ENCODE measurements at regions not wholly inside any gene's neighbourhood (a gene's known extent, or its start where the extent isn't known, plus 50 kb on each side); places are given as distances from the start of the nearest gene placed in this dataset.

GRCh38 chr13:38514575-38514974, 164.9 kb downstream of the UFM1 start:
- peaks cover 0 to 4% (median 3%) of the 10 kb centered on the region in 3 donors for H3K27me3 ChIP-seq (ENCODE audit: control insufficient read depth in 3 of 3, insufficient read depth in 3 of 3, low read length in 3 of 3)
- no peak overlapping the region for H3K9ac ChIP-seq (ENCODE audit: low read depth in 1 of 3, low read length in 3 of 3)
- H3K4me1 ChIP-seq (ENCODE audit: control insufficient read depth in 3 of 3, insufficient read depth in 3 of 3, low read length in 3 of 3) = no peaks in the 10 kb centered on the region
- no peaks in the 10 kb centered on the region for H3K36me3 ChIP-seq (ENCODE audit: control insufficient read depth in 3 of 3, insufficient read depth in 3 of 3, low read length in 3 of 3)
- no peak overlapping the region for H3K4me3 ChIP-seq (ENCODE audit: low read length in 3 of 3)
- H3K27ac ChIP-seq (ENCODE audit: low read depth, low read length) = no peak overlapping the region
- no peaks in the 10 kb centered on the region for H3K9me3 ChIP-seq (ENCODE audit: control insufficient read depth in 3 of 3, low read length in 3 of 3)

- H3K36me3 ChIP-seq (ENCODE audit: control insufficient read depth in 3 of 3, insufficient read depth in 3 of 3, low read length in 3 of 3) = no peaks in the 10 kb centered on the region
- no peak overlapping the region for H3K9ac ChIP-seq (ENCODE audit: low read depth in 1 of 3, low read length in 3 of 3)
- peaks cover 0 to 4% (median 0%) of the 10 kb centered on the region in 3 donors for H3K27me3 ChIP-seq (ENCODE audit: control insufficient read depth in 3 of 3, insufficient read depth in 3 of 3, low read length in 3 of 3)
- no peaks in the 10 kb centered on the region for H3K4me1 ChIP-seq (ENCODE audit: control insufficient read depth in 3 of 3, insufficient read depth in 3 of 3, low read length in 3 of 3)
- no peak overlapping the region for H3K27ac ChIP-seq (ENCODE audit: low read depth, low read length)
- no peak overlapping the region for H3K4me3 ChIP-seq (ENCODE audit: low read length in 3 of 3)
- H3K9me3 ChIP-seq (ENCODE audit: control insufficient read depth in 3 of 3, low read length in 3 of 3) = no peaks in the 10 kb centered on the region
These were observed 168.5 kb upstream of the FREM2 start for GRCh38 chr13:38518328-38518727.

GRCh38 chr13:38519229-38519911, 167.5 kb upstream of the FREM2 start:
- Histone ChIP-seq H3K9ac (ENCODE audit: low read depth in 1 of 3, low read length in 3 of 3) (no peak overlapping the region), H3K4me3 (ENCODE audit: low read length in 3 of 3) (no peak overlapping the region), H3K36me3 (ENCODE audit: control insufficient read depth in 3 of 3, insufficient read depth in 3 of 3, low read length in 3 of 3) (no peaks in the 10 kb centered on the region), H3K9me3 (ENCODE audit: control insufficient read depth in 3 of 3, low read length in 3 of 3) (no peaks in the 10 kb centered on the region), H3K27ac (ENCODE audit: low read depth, low read length) (no peak overlapping the region), H3K4me1 (ENCODE audit: control insufficient read depth in 3 of 3, insufficient read depth in 3 of 3, low read length in 3 of 3) (no peaks in the 10 kb centered on the region), H3K27me3 (ENCODE audit: control insufficient read depth in 3 of 3, insufficient read depth in 3 of 3, low read length in 3 of 3) (peaks cover 0 to 4% (median 0%) of the 10 kb centered on the region in 3 donors)

DNA sequence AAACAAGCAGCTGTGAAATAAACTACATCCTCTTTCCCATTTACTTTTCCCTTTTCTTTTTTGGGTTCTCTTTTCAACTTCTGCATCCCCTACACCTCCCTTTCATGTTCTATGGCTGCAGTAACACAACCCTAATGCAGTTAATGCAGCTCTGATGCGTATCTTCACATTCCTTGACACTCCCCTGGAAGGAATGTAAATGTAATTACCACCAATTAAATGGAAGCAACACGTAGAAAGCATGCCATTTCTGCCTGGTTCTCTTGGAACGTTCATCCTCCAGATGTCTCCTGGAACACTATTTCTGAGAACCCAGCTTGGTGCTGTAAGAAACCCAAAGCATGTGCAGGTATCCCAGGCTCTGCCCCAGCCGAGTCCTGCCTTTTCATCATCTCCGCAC, 166.8 kb upstream of the FREM2 start:
- no peak overlapping the region for H3K9ac ChIP-seq (ENCODE audit: low read depth in 1 of 3, low read length in 3 of 3)
- H3K36me3 ChIP-seq (ENCODE audit: control insufficient read depth in 3 of 3, insufficient read depth in 3 of 3, low read length in 3 of 3) = no peaks in the 10 kb centered on the region
- H3K27ac ChIP-seq (ENCODE audit: low read depth, low read length) = no peak overlapping the region
- H3K4me1 ChIP-seq (ENCODE audit: control insufficient read depth in 3 of 3, insufficient read depth in 3 of 3, low read length in 3 of 3) = no peaks in the 10 kb centered on the region
- H3K9me3 ChIP-seq (ENCODE audit: control insufficient read depth in 3 of 3, low read length in 3 of 3) = no peaks in the 10 kb centered on the region
- no peak overlapping the region for H3K4me3 ChIP-seq (ENCODE audit: low read length in 3 of 3)
- H3K27me3 ChIP-seq (ENCODE audit: control insufficient read depth in 3 of 3, insufficient read depth in 3 of 3, low read length in 3 of 3) = peaks cover 0 to 4% (median 0%) of the 10 kb centered on the region in 3 donors

- H3K9ac ChIP-seq (ENCODE audit: low read depth in 1 of 3, low read length in 3 of 3) = no peak overlapping the region
- no peak overlapping the region for H3K27ac ChIP-seq (ENCODE audit: low read depth, low read length)
- peaks cover 0 to 4% (median 0%) of the 10 kb centered on the region in 3 donors for H3K27me3 ChIP-seq (ENCODE audit: control insufficient read depth in 3 of 3, insufficient read depth in 3 of 3, low read length in 3 of 3)
- no peaks in the 10 kb centered on the region for H3K36me3 ChIP-seq (ENCODE audit: control insufficient read depth in 3 of 3, insufficient read depth in 3 of 3, low read length in 3 of 3)
- no peak overlapping the region for H3K4me3 ChIP-seq (ENCODE audit: low read length in 3 of 3)
- no peaks in the 10 kb centered on the region for H3K9me3 ChIP-seq (ENCODE audit: control insufficient read depth in 3 of 3, low read length in 3 of 3)
- H3K4me1 ChIP-seq (ENCODE audit: control insufficient read depth in 3 of 3, insufficient read depth in 3 of 3, low read length in 3 of 3) = no peaks in the 10 kb centered on the region
These were observed 159.7 kb upstream of the FREM2 start for GRCh38 chr13:38527140-38527539.

DNA sequence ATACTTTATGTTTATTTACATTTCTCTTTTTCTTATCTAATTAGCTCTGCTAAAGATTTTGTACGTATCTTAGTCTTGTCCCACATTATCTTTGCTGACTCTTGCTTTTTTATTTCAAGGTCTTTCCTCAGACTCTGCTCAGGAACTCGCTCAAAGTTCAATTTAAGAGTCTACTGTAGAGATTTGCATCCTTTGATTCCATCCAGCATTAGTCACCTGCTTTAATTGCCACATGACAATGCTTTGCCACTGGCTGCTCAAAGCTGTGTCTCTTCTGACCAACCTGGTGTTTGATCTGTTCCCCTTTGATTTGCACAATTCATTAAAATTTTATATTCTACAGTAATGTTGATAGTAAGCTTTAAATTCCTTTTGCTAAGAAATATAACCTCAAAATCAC, 157.9 kb upstream of the FREM2 start:
- no peaks in the 10 kb centered on the region for H3K36me3 ChIP-seq (ENCODE audit: control insufficient read depth in 3 of 3, insufficient read depth in 3 of 3, low read length in 3 of 3)
- H3K27me3 ChIP-seq (ENCODE audit: control insufficient read depth in 3 of 3, insufficient read depth in 3 of 3, low read length in 3 of 3) = peaks cover 0 to 4% (median 0%) of the 10 kb centered on the region in 3 donors
- no peaks in the 10 kb centered on the region for H3K4me1 ChIP-seq (ENCODE audit: control insufficient read depth in 3 of 3, insufficient read depth in 3 of 3, low read length in 3 of 3)
- H3K9me3 ChIP-seq (ENCODE audit: control insufficient read depth in 3 of 3, low read length in 3 of 3) = no peaks in the 10 kb centered on the region
- no peak overlapping the region for H3K27ac ChIP-seq (ENCODE audit: low read depth, low read length)
- no peak overlapping the region for H3K4me3 ChIP-seq (ENCODE audit: low read length in 3 of 3)
- no peak overlapping the region for H3K9ac ChIP-seq (ENCODE audit: low read depth in 1 of 3, low read length in 3 of 3)

GRCh38 chr13:38530492-38530891, 156.4 kb upstream of the FREM2 start:
- Histone ChIP-seq H3K27ac (ENCODE audit: low read depth, low read length) (no peak overlapping the region), H3K4me1 (ENCODE audit: control insufficient read depth in 3 of 3, insufficient read depth in 3 of 3, low read length in 3 of 3) (no peaks in the 10 kb centered on the region), H3K27me3 (ENCODE audit: control insufficient read depth in 3 of 3, insufficient read depth in 3 of 3, low read length in 3 of 3) (peaks cover 0 to 4% (median 0%) of the 10 kb centered on the region in 3 donors), H3K4me3 (ENCODE audit: low read length in 3 of 3) (no peak overlapping the region), H3K9me3 (ENCODE audit: control insufficient read depth in 3 of 3, low read length in 3 of 3) (no peaks in the 10 kb centered on the region), H3K36me3 (ENCODE audit: control insufficient read depth in 3 of 3, insufficient read depth in 3 of 3, low read length in 3 of 3) (no peaks in the 10 kb centered on the region), H3K9ac (ENCODE audit: low read depth in 1 of 3, low read length in 3 of 3) (no peak overlapping the region)

DNA sequence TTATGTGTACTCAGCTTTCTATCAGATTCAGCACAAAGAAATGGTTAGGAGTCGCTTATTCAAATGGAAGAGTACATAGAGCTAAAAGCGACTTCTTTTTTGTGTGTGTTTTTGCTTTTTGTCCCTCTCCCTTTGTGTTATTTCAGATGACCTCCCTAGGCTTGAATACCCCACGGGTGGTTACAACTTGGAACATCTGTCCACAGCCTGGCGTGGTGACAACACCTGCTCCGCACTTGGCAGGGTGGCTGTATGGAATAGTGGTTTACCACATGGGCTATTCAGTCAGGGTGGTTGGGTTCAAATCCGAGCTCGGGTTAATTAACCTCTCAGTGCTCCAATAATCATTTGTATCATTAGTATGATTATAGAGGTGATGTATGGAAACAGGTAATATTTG, 151.6 kb upstream of the FREM2 start:
- Histone ChIP-seq H3K9me3 (ENCODE audit: control insufficient read depth in 3 of 3, low read length in 3 of 3) (no peaks in the 10 kb centered on the region), H3K4me1 (ENCODE audit: control insufficient read depth in 3 of 3, insufficient read depth in 3 of 3, low read length in 3 of 3) (no peaks in the 10 kb centered on the region), H3K4me3 (ENCODE audit: low read length in 3 of 3) (no peak overlapping the region), H3K36me3 (ENCODE audit: control insufficient read depth in 3 of 3, insufficient read depth in 3 of 3, low read length in 3 of 3) (no peaks in the 10 kb centered on the region), H3K27me3 (ENCODE audit: control insufficient read depth in 3 of 3, insufficient read depth in 3 of 3, low read length in 3 of 3) (no peaks in the 10 kb centered on the region), H3K9ac (ENCODE audit: low read depth in 1 of 3, low read length in 3 of 3) (no peak overlapping the region), H3K27ac (ENCODE audit: low read depth, low read length) (no peak overlapping the region)

GRCh38 chr13:38537051-38537450, 149.8 kb upstream of the FREM2 start:
- no peak overlapping the region for H3K27ac ChIP-seq (ENCODE audit: low read depth, low read length)
- no peak overlapping the region for H3K9ac ChIP-seq (ENCODE audit: low read depth in 1 of 3, low read length in 3 of 3)
- no peaks in the 10 kb centered on the region for H3K27me3 ChIP-seq (ENCODE audit: control insufficient read depth in 3 of 3, insufficient read depth in 3 of 3, low read length in 3 of 3)
- H3K36me3 ChIP-seq (ENCODE audit: control insufficient read depth in 3 of 3, insufficient read depth in 3 of 3, low read length in 3 of 3) = no peaks in the 10 kb centered on the region
- H3K4me3 ChIP-seq (ENCODE audit: low read length in 3 of 3) = no peak overlapping the region
- no peaks in the 10 kb centered on the region for H3K9me3 ChIP-seq (ENCODE audit: control insufficient read depth in 3 of 3, low read length in 3 of 3)
- no peaks in the 10 kb centered on the region for H3K4me1 ChIP-seq (ENCODE audit: control insufficient read depth in 3 of 3, insufficient read depth in 3 of 3, low read length in 3 of 3)

GRCh38 chr13:38538422-38538821, 148.5 kb upstream of the FREM2 start:
- no peak overlapping the region for H3K27ac ChIP-seq (ENCODE audit: low read depth, low read length)
- H3K4me1 ChIP-seq (ENCODE audit: control insufficient read depth in 3 of 3, insufficient read depth in 3 of 3, low read length in 3 of 3) = no peaks in the 10 kb centered on the region
- H3K36me3 ChIP-seq (ENCODE audit: control insufficient read depth in 3 of 3, insufficient read depth in 3 of 3, low read length in 3 of 3) = no peaks in the 10 kb centered on the region
- H3K4me3 ChIP-seq (ENCODE audit: low read length in 3 of 3) = no peak overlapping the region
- H3K9ac ChIP-seq (ENCODE audit: low read depth in 1 of 3, low read length in 3 of 3) = no peak overlapping the region
- no peaks in the 10 kb centered on the region for H3K9me3 ChIP-seq (ENCODE audit: control insufficient read depth in 3 of 3, low read length in 3 of 3)
- no peaks in the 10 kb centered on the region for H3K27me3 ChIP-seq (ENCODE audit: control insufficient read depth in 3 of 3, insufficient read depth in 3 of 3, low read length in 3 of 3)
